GM18519 (cell line): ENCODE measurements at regions not wholly inside any gene's neighbourhood (a gene's known extent, or its start where the extent isn't known, plus 50 kb on each side); places are given as distances from the start of the nearest gene placed in this dataset.

Experiments used
- ATAC-seq: cut with Tn5 transposase; IDR thresholded peaks from one replicate; pipeline ENCODE4 v1.9.1; 2021; ENCODE audit warnings: mild to moderate bottlenecking, moderate library complexity; ENCODE audit not compliant: unreplicated experiment, low FRiP score

DNA sequence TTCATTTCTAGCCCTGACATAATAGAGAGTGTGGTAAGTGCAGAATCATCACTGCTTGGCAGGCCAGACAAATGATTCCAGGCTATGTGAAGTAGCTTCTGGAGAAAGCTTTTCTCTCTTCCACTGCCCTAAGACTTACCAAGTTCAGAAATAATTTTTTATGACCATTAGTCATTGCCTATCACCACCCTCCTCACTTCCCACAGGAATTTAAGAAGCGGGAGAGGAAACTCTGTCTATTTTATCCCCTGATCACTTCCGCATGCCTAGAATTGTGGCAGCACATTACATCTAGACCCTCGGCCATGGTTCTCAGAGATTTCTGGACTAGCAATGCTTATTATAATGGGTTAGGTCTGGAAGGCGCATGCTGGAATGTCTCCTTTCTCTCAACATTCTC lies 397.8 kb upstream of the NR2F2 start:
- ATAC-seq: no peak

DNA sequence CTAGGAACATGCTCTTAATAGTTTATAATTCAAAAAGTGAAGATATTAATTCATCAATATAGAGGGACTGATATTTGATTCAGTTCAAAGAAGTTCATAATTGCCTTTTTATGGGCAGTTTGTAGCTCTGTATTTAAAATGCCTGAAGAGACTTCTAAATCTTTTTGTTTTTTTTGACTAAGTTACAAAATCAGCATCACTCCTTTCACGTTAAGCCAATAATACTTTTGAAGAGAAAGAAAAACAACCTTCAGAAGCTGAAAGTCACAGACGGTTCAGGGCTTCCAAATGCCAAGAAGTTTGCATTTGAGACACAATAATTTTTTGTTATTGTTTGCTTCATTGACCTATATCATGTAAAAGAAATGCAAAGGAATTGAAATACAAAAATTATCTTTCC lies 394.6 kb upstream of the NR2F2 start:
- no peak for ATAC-seq

DNA sequence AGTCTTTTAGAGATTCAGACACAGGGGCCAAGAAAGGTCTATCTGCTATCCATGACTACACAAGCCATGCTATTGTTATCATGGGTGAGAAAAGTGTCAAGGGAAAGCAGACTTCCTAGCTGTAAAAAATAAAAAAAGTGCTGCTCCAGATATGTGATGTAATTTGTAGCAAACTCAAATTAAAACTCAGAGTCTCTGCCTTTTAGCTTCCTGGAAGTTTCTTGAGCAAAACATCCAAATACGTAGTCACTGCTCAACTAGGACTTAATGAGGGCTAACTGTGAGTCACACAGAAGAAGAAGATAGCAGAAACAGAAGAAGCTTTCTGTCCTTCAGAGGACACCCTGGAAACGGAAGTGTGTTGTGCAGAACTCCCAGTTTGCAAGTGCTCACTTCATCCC lies 393.4 kb upstream of the NR2F2 start:
- no peak for ATAC-seq

DNA sequence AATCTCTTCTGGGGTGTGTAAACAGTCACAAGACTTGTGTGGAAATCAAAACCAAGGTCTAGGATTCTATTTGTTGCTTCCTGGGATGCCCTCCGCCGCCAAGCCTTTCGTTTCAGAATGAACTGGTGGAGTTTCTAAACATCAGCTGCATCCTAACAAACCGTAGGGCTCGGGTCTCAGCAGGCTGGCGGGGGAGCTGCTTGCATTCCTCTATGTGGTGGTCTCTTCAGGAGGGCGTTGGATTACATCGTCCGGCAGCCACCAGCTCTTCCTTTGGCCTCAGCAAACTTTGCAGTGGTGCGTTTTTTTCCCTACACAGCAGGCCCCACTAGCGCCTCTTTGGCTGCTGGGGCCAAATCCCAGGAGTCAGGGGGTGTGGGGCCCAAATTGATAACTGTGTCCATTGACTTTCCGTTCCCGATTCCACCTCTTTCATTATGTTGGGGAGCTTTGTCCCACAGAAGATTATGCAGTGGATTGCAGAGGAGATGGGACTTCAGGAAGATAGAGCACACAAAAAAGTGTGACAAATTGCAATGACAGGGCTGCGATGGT lies 390.0 kb upstream of the NR2F2 start:
- no peak for ATAC-seq

DNA sequence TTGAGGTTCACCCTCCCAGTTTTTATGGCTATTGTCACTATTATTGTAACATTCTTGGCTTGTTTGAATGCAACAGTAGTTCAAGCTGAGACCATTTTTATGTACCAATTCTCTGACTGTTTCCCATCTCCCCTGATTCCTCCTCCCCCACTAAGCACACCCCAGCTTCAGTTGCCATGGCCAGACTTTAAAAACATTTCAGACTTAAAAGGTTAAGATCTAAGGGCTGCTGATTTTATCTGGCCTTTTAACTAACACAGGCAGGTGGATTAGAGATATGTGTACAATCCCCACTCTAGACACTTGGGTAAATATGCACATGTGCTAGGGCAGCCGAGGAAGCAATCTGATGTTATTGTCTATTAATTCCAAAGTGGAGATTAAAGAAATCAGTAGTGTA lies 386.3 kb upstream of the NR2F2 start:
- ATAC-seq: no peak

DNA sequence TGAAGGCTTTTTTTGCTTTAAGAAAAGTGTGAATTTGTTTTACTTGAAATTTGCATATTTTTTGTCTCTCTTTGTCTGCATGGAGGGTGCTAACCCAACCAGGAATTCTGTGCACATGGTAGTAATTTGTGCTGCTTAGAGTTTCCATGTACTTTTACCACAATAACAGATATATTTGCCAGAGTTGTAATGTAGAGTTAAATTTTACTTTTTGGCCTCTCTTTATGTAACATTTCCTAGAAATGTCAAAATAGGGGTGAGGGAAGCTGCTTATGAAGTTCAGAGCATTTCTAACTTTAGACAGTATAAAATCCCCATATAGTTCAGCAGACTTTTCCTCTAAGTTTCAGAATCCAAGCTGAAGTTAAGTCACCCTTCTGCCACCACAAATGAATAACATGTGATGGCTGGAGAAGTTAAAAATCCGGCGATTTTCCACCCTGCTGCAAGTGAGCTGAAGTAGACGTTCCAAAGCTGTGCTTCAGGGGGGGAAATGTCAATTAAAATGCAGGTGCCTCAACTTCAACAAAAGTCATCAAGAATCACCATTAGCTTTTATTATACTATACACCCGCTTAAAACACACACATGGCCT lies 385.7 kb upstream of the NR2F2 start:
- ATAC-seq: no peak

DNA sequence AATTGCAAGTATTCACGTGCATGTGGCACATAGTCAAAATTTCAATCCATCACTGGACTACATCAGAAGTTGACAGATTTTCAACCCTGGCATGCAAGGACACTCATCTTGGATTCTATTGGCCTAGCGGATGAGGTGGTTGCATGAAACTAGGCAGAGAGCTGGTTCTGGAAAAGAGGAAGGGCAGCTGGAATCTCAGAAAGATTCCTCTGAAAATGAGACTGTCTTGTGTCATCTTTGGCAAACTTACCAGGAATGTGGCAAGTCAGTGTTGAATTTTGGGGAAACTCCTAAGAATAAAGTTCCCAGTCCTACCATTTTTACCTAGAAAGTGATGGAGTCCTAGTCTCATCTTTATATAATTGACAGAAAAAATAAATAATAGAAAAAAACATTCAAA lies 384.3 kb upstream of the NR2F2 start:
- ATAC-seq: no peak

DNA sequence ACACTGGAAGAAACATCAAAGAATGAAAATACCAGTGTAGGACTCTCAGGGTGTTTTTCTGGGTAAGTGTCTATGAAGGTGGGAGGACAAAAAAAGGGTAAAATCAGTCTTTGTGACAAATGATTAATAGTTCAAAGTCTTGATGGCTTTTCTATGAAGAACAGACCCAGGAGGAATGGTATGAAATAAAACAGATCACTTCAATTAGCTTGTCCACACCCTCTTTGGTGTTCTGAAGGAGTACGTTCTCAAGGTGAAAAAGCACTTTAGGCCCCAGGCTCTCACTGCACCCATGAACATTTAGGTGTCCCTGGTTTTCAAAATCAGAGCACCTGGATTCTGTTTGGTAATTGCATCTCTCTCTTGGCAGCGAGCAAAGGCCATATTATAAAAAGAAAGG lies 383.6 kb upstream of the NR2F2 start:
- no peak for ATAC-seq

DNA sequence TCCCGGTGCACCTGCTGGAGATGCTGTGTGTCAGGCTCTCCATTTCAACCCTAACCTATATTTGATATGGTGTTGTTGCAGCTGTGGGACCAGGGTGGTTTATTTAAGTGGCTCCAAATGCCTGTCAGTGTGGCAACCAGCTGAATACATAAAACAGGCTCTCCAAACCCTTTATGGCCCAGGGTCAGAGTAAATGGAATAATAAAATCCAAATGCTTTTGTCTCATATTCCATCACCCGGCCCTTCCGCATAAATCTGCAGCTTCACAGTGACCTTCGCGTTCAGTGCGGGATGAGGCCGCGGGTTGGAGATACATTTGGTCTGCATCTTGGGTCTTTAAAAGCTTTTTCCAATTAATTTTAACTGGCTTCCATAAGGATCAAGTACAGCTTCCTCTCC lies 382.1 kb upstream of the NR2F2 start:
- ATAC-seq: no peak

DNA sequence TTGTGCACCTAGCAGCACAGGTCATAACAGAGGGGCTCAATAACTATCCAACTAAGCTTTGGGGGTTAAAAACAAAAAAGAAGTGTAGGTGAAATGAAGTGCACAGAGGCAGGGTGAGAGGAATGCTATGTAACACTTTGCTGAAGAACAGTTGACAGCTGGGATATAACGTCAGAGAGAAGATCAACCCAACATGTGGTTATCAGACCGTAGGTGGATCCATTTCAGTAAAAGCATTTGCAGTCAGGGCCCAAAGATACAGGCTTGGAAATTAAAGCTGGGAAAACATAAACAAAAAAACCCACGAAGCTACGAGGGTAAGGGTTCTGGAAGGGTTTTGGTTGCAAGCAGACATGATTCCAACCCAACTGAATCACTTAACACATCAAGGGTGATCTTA lies 377.5 kb upstream of the NR2F2 start:
- no peak for ATAC-seq

DNA sequence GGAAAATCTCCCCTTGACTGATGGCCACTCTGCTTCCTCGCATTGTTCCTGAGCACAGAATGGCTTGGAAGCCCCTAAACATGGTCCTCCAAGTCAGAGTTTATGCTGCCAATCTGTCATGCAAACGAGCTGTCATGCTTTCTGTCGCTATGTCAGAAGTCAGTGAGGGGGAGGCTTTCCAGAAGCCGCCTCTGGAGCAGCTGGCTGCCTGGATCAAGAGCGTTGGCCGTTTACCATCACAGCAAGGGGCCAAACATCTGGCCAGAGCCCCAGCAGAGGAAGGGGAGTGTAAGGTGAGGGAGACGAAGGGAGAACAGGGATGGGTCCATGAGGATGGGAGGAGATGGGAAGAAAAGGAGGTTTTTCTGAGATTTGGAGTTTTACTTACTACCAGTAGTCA lies 372.6 kb upstream of the NR2F2 start:
- no peak for ATAC-seq

DNA sequence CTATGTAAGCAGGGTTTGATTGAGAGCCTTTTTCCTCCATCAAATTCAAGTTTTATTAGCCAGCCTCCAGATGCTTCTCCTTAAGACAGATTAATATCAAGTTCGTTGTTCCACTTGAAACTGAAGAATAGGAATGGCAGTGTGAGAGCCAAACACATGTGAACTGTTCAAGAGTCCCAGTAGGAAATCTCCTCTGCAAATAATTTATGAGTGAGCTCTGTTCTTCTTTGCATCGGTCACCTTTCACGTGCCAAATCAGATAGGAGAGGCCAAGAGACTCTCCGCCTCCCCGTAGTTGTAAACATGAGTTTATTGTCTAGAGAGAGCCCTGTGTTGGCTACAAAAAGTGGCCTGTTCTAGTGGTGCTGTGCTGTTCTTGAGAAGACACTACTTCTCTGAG lies 372.1 kb upstream of the NR2F2 start:
- ATAC-seq: no peak

DNA sequence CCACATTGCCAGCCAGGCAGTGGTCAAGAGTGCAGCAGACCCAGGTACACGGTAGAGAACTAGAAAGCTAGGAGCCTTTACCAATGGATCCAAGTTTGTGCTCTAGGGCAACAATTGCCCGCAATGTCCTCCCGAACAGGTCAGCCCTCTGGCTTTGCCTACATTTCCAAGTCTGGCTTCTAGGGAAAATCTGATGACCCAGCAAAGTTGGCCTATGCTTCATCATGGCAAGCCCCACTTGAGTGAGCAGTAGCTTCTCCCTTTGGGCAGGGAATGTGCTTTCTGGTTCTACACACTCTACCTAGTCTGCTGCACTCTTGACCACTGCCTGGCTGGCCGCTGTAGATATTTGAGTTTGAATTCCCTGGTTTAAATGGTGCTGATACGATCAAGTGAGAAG lies 361.6 kb upstream of the NR2F2 start:
- ATAC-seq: no peak

DNA sequence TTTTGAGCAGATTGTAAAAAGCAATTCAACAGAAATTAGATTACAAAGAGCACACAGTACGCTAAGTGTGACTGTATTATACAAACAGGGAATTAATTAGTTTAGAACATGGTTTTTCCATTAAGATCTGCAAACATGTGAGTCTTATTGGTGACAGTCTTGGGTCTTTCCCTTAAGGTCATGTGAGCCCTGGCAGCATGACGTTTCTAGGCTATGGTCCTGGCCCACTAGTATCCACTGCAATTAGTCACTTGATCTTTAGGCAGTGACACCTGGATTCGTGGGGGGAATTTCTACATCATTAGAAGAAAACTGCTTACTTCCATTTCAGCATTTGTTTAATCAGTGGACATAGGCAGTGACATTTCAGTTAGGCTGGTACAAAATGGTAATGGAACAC lies 360.2 kb upstream of the NR2F2 start:
- ATAC-seq: no peak

DNA sequence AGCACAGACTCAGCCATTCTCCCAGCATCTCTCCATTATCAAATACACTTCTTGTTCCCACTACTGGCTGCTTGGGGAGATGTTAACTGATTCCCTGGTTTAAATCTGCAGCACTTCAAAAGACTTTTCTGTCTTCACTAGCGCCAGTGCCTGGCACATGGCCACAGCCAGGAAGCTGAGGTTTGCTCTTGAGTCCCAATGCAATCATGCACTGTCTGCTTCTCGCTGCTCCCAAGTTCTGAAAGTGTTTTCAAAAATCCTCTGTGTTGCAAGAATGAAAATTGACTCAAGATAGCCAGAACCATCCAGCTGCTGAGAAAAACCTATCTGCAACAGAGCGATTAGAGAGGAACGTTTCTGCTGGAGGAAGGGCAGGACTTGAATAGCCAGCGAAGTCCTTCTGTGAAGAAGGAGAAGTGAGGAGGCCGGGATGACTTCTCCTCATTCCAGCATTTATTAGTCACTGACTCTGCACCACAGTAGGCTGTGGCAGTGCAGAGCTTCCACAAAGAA lies 358.4 kb upstream of the NR2F2 start:
- ATAC-seq: no peak

DNA sequence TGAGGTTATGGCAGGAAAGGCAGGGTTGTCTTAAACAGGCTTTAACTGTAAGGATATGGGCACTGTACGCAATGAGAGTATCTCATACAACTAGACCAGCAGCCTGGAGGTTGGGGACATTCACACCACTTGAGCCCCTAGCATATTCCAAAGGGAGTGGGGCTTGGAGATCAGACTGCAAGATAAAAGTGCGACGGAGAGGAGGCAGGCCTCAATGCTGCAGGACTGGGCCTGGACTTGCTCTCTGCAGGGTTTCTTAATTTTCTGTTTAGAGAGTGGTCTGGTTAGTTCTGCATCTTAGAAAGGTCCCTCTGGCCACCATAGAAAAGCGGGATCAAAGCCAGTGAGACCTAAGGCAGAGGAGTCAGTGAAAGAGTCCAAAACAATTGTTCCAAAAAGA lies 357.7 kb upstream of the NR2F2 start:
- ATAC-seq: no peak

DNA sequence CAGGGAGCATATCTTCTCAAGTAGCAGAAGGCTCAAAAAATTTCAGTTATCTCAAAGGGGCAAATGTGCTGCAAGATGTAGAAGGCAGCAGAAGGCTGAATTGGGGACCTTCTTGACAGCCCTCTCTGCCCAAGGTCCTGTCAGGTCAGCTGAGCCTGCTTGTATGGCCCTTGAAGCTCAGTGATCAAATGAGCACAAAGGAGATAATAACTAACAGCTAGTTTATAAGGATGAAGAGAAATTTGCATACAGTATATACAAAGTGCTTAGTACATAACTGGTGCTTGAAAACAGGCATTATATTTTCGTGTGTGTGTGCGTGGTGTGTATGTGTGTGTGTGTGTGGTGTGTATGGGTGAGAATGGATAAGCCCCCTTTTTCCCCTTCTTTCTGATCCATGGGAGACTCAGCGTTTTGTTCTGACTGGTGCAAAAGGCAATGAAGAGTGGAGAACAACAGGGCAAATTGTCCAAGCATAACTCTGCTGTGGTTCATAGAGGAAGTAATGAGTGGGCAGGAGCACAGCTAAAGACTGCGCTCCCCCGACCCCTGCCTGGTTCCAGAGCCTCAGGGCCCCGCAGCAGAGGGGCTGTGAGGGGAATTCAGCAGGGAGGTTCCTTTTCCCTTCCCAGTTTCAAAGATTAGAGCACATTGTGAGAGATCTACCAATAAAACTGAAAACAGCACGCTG lies 356.8 kb upstream of the NR2F2 start:
- peak; percentile 61 for ATAC-seq

DNA sequence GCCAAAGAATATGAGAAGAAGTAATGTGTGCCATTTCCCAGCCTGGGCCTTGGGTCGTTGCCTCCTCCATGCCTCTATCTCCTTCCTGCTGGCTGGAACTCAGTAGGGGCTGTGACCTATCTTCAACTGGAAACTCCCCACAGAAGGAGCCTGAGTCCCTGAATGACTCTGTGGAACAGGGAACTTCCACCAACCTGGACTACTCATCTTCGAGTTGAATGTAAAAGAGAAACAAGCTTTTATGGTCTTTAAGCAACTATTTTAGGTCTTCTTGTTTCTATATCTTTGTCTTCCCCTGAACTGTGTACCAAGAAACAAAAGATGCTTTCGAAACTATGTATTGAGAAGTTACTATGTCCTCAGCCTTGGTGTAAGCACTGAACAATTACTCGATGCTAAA lies 355.3 kb upstream of the NR2F2 start:
- ATAC-seq: peak; percentile 77

DNA sequence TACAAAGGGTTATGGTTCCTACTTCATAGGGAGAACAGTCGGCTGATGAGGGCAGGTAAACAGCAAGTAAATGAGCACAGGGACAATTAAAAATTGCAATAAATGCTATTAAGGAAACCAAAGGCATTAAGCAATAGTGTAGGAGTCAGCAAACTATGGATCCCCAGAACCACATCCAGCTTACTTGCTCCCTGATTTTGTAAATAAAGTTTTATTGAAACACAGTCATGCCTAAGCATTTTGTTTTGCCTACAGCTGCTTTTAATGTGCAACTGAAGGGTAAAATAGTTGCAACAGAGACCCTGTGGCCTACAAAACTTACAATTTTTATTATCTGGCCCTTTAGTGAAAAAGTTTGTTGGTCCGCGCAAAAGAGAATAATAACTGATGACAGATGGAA lies 351.2 kb upstream of the NR2F2 start:
- no peak for ATAC-seq

DNA sequence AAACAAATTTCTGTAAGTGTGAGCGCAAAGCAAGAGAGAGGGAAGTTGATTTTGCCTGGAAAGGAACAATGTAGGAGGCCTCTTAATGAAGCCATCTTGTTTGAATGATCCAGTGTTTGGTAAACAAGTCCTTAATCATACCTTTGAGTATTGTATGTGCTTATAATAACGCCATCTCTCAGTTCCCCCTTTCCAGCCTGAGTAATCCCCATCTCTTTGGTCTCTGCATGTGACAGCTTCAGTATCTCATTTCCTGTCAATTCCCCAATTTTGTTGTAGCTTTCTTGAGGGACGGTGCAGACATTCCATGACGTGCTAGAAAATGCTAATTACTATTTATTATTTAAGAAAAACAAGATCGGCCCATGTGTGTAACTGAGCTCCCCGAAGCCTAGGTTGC lies 349.3 kb upstream of the NR2F2 start:
- ATAC-seq: no peak

DNA sequence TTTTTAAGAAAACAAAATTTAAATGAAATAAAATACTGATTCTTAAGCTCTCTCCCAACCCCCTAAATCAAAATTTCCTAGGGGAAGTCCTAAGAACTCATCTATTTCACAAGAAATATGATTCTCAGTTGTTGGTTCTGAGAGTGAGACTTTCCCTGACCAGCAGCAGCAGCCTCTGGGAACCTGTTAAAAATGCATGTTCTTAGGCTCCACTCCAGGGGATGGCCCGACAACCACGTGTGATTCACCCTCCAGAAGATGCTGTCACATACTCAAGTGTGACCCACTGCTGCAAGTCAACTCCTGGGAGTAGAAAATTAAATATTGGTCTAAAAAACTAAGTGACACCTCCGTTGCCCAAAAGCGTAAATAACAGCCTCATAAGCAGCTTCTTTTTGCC lies 343.2 kb upstream of the NR2F2 start:
- ATAC-seq: no peak

DNA sequence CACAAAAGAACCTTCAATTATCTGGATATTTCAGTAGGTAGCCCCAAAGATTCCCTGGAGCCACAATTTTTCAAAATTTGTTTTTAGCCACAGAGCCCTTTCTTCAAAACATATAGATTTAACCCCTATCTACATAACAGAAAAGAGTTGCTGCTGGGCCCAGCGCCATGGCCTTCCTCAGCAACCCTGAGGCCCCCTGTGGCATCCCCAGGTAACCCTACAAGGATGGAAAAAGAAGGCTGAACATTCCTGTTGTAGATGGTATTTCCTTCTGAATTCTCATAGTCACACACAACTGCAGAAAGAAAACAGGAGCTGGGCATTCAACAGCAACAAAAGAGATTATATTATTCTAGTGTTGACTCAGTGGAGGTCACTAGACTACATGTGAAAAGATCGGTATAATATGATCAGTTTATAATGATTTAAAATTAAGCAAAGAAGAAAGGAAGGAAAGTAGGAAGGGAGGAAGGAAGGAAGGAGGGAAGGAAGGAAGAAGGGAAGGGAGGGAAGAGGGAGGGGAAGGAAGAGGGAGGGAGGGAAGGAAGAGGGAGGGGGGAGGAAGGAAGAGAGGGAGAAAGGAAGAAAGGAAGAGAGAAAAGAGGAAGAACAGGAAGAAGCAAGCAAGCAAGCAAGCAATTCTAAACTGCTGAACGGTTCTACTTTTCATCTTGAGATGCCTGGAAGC lies 342.5 kb upstream of the NR2F2 start:
- ATAC-seq: no peak
